ENCODE measurements at regions not wholly inside any gene's neighbourhood (a gene's known extent, or its start where the extent isn't known, plus 50 kb on each side); places are given as distances from the start of the nearest gene placed in this dataset.

GRCh38 chr1:82116105-82116504 is 315.4 kb downstream of the ADGRL2 start (continued):
- TF ChIP-seq CTCF (IDR thresholded peaks at IDR 0.05), result no peak
- TF ChIP-seq E2F4 (CRISPR knock-in tag; IDR thresholded peaks at IDR 0.05; ENCODE audit: borderline replicate concordance, low read depth), result no peak
- no peak for TF ChIP-seq AFF4 (CRISPR knock-in tag; IDR thresholded peaks at IDR 0.05; ENCODE audit: borderline replicate concordance)
- TF ChIP-seq CBFB (CRISPR knock-in tag; IDR thresholded peaks at IDR 0.05; ENCODE audit: low read depth), result no peak
- no peak for TF ChIP-seq TP53 (CRISPR knock-in tag; IDR thresholded peaks at IDR 0.05)
- no peak for TF ChIP-seq ZNF281 (CRISPR knock-in tag; IDR thresholded peaks at IDR 0.05)
- no peak for TF ChIP-seq IRF1 (CRISPR knock-in tag; IDR thresholded peaks at IDR 0.05)
- TF ChIP-seq ZSCAN18 (CRISPR knock-in tag; IDR thresholded peaks at IDR 0.05), result no peak
- TF ChIP-seq JUN (CRISPR knock-in tag; IDR thresholded peaks at IDR 0.05), result no peak
- no peak for TF ChIP-seq ZNF232 (CRISPR knock-in tag; IDR thresholded peaks at IDR 0.05)

- no peak for TF ChIP-seq RORB (CRISPR knock-in tag; IDR thresholded peaks at IDR 0.05)
- no peak for TF ChIP-seq EMX1 (CRISPR knock-in tag; IDR thresholded peaks at IDR 0.05)
- TF ChIP-seq PRDM15 (CRISPR knock-in tag; IDR thresholded peaks at IDR 0.05), result no peak
- TF ChIP-seq ESRRA (CRISPR knock-in tag; IDR thresholded peaks at IDR 0.05; ENCODE audit: borderline replicate concordance), result no peak
- TF ChIP-seq TP53 (CRISPR knock-in tag; IDR thresholded peaks at IDR 0.05), result no peak
- TF ChIP-seq GTF2I (CRISPR knock-in tag; conservative IDR thresholded peaks at IDR 0.05), result no peak
- TF ChIP-seq CDX4 (CRISPR knock-in tag; IDR thresholded peaks at IDR 0.05; ENCODE audit: borderline replicate concordance), result no peak
- no peak for TF ChIP-seq TEAD1 (CRISPR knock-in tag; IDR thresholded peaks at IDR 0.05)
- no peak for TF ChIP-seq IRF1 (CRISPR knock-in tag; IDR thresholded peaks at IDR 0.05)
- no peak for TF ChIP-seq ERG (CRISPR knock-in tag; IDR thresholded peaks at IDR 0.05)
- H3K4me1 Mint-ChIP-seq, result no peaks in the 10 kb centered on the region
- no peaks in the 10 kb centered on the region for H3K27me3 Mint-ChIP-seq (ENCODE audit: low read depth)
- H3K4me3 Mint-ChIP-seq, result no peak overlapping the region
- H3K27ac Mint-ChIP-seq, result no peak overlapping the region
- no peaks in the 10 kb centered on the region for H3K9me3 Mint-ChIP-seq
- POLR2A ChIA-PET, result no interaction called here
- DNase-seq (ENCODE audit: low spot score) (no peak), ATAC-seq (no peak)
- no peaks in the 10 kb centered on the region for H3K36me3 Mint-ChIP-seq
- CTCF ChIA-PET, result no interaction called here
Observed at GRCh38 chr1:82114887-82115286, 314.2 kb downstream of the ADGRL2 start.
